Panc1 (cell line): ENCODE measurements at regions not wholly inside any gene's neighbourhood (a gene's known extent, or its start where the extent isn't known, plus 50 kb on each side); places are given as distances from the start of the nearest gene placed in this dataset.

Source experiments
- ATAC-seq: fragments of 200-7000 bp; cut with Tn5 transposase; 2 replicates; pipeline ENCODE4 v1.9.1; 2020; ENCODE audit warnings: mild to moderate bottlenecking, moderate library complexity
- BruUV-seq: library from RNA; stranded (reverse); fragments of 400-500 nt; replicated peaks from 2 replicates; lab custom pipeline; 2021; lab: Mats Ljungman, UMichigan
- CTCF ChIA-PET: fragments of 300-600 bp; sonication (Branson Sonifier 250); formaldehyde crosslinking; loops from one replicate; lab custom pipeline; 2022; ENCODE audit warnings: antibody characterized with exemption; lab: Charles Lee
- POLR2A ChIA-PET: fragments of 300-600 bp; sonication (Branson Sonifier 250); formaldehyde crosslinking; loops from one replicate; lab custom pipeline; 2022; ENCODE audit warnings: antibody characterized with exemption; lab: Charles Lee
- DNase-seq: peaks from one replicate; pipeline ENCODE4 v3.0.0-alpha.2; 2010; ENCODE audit warnings: low read depth, low spot score
- H3K27ac ChIP-seq: 2 replicates; pipeline ENCODE4 v1.5.1; 2011; ENCODE audit warnings: mild to moderate bottlenecking, low read length, inconsistent platforms
- H3K27me3 ChIP-seq: fragments of 200-500 bp; sonication (Bioruptor generic); 2 replicates; pipeline ENCODE4 v1.6.0; 2014; ENCODE audit warnings: low read length, inconsistent platforms; ENCODE audit not compliant: control insufficient read depth, insufficient read depth
- H3K36me3 ChIP-seq: fragments of 200-500 bp; sonication (Bioruptor generic); 2 replicates; pipeline ENCODE4 v1.5.1; 2014; ENCODE audit warnings: inconsistent platforms, mild to moderate bottlenecking, low read length, moderate library complexity; ENCODE audit not compliant: control insufficient read depth, insufficient read depth
- H3K4me1 ChIP-seq: 2 replicates; pipeline ENCODE4 v1.5.1; 2011; ENCODE audit warnings: inconsistent platforms, mild to moderate bottlenecking, low read length, moderate library complexity; ENCODE audit not compliant: control insufficient read depth, insufficient read depth
- H3K4me3 ChIP-seq, 2 experiments: 2 replicates each; pipeline ENCODE4 v1.5.1; 2011 to 2012; ENCODE audit warnings: low read depth in 2 of 2, low read length in 2 of 2, mild to moderate bottlenecking in 2 of 2, inconsistent platforms in 1 of 2, moderate library complexity in 1 of 2
- H3K9me3 ChIP-seq: fragments of 200-500 bp; sonication (Bioruptor generic); 2 replicates; pipeline ENCODE4 v1.5.1; 2014; ENCODE audit warnings: low read depth, mild to moderate bottlenecking, inconsistent platforms, low read length, moderate library complexity; ENCODE audit not compliant: control insufficient read depth, insufficient read depth
- CTCF ChIP-seq: fragments of 450-650 bp; IDR thresholded peaks from 2 replicates; pipeline ENCODE4 v1.5.1; 2017; ENCODE audit warnings: mild to moderate bottlenecking
- POLR2AphosphoS5 ChIP-seq: IDR thresholded peaks from 2 replicates; pipeline ENCODE4 v1.6.1; 2012; ENCODE audit warnings: mild to moderate bottlenecking, low read depth, low read length, moderate library complexity
- REST ChIP-seq, 2 experiments: IDR thresholded peaks; 2 replicates each; pipeline ENCODE4 v1.6.1; 2011 to 2012; ENCODE audit warnings: low read depth in 2 of 2, control low read depth in 1 of 2, low read length in 1 of 2, mild to moderate bottlenecking in 1 of 2, moderate library complexity in 1 of 2; ENCODE audit not compliant: insufficient read depth in 1 of 2
- SIN3A ChIP-seq: IDR thresholded peaks from 2 replicates; pipeline ENCODE4 v1.6.1; 2012; ENCODE audit warnings: low read depth, mild to moderate bottlenecking, low read length, moderate library complexity, borderline replicate concordance; ENCODE audit not compliant: insufficient read depth
- TCF7L2 ChIP-seq: IDR thresholded peaks from 2 replicates; pipeline ENCODE4 v1.6.1; 2011; ENCODE audit warnings: mild to moderate bottlenecking, low read depth, low read length, inconsistent platforms
- in situ Hi-C: cut with HindIII; loops from 2 replicates; pipeline ENCODE4 v1.10.0; 2016; ENCODE audit warnings: low sequenced_read_pairs, low pct_unique_long_range_greater_than_20kb
- intact Hi-C: fragments of 100-400 bp; cut with micrococcal nuclease; formaldehyde crosslinking; loops from one replicate; pipeline ENCODE4 v1.10.0; 2022; ENCODE audit not compliant: unreplicated experiment

- POLR2A ChIA-PET, result no interaction called here
- no TSS peak for BruUV-seq
- in situ Hi-C loops, result no loop called here
These were observed 801.9 kb upstream of the IGFBP3 start for GRCh38 chr7:46723003-46723402.

GRCh38 chr7:46720761-46721160, 799.7 kb upstream of the IGFBP3 start:
- intact Hi-C loops, result no loop called here
- no TSS peak for BruUV-seq
- H3K36me3 ChIP-seq, result no peaks in the 10 kb centered on the region
- CTCF ChIA-PET, result no interaction called here
- H3K9me3 ChIP-seq, result no peaks in the 10 kb centered on the region
- in situ Hi-C loops, result no loop called here
- no peak for DNase-seq
- POLR2A ChIA-PET, result no interaction called here
- no peak overlapping the region for H3K4me3 ChIP-seq
- H3K27me3 ChIP-seq, result no peaks in the 10 kb centered on the region
- H3K4me1 ChIP-seq, result no peaks in the 10 kb centered on the region
- TF ChIP-seq TCF7L2 (no peak), POLR2AphosphoS5 (no peak), REST (IDR thresholded peaks at IDR 0.05; ENCODE audit: insufficient read depth in 1 of 2, low read depth in 2 of 2, low read length in 1 of 2) (no peak), CTCF (no peak), SIN3A (no peak)
- ATAC-seq, result no peak
- no peak overlapping the region for H3K27ac ChIP-seq

More at GRCh38 chr7:46723003-46723402, 801.9 kb upstream of the IGFBP3 start:
- H3K27me3 ChIP-seq, result no peaks in the 10 kb centered on the region
- DNase-seq, result no peak
- H3K27ac ChIP-seq, result no peak overlapping the region
- no peaks in the 10 kb centered on the region for H3K9me3 ChIP-seq
- no peaks in the 10 kb centered on the region for H3K36me3 ChIP-seq
- TF ChIP-seq CTCF (no peak), TCF7L2 (no peak), POLR2AphosphoS5 (no peak), SIN3A (no peak), REST (IDR thresholded peaks at IDR 0.05; ENCODE audit: insufficient read depth in 1 of 2, low read depth in 2 of 2, low read length in 1 of 2) (no peak)
- CTCF ChIA-PET, result no interaction called here
- intact Hi-C loops, result no loop called here
- no peak overlapping the region for H3K4me3 ChIP-seq
- H3K4me1 ChIP-seq, result no peaks in the 10 kb centered on the region
- no peak for ATAC-seq
